ENCODE measurements at regions not wholly inside any gene's neighbourhood (a gene's known extent, or its start where the extent isn't known, plus 50 kb on each side); places are given as distances from the start of the nearest gene placed in this dataset.

DNA sequence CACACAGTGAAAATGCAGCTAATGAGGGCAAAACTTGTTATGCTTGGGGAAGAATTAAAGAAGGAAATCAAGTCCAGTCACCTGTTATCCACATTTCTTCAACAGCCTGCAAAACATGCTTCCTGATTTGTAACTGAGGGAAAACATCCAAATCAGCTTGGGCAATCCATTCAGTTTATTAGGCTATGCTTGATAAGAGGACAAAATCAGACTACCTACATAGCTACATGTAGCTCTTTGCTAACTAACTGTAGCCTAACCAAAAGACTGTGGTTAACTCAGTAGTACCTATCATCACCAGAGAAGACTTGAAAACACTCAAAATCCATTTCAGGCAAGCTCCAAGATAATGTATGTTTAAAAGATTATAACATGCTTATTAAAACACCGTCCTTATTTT is 436.4 kb downstream of the SHQ1 start:
- Histone ChIP-seq H2AFZ (ENCODE audit: insufficient read depth, low read depth, low read length, poor library complexity, severe bottlenecking) (no peak overlapping the region), H3K79me2 (ENCODE audit: insufficient read depth, low read length) (peaks cover 100% of the 10 kb centered on the region), H4K20me1 (ENCODE audit: insufficient read depth, low read length) (peaks cover 100% of the 10 kb centered on the region), H3K9ac (ENCODE audit: insufficient read depth, low read length, poor library complexity, severe bottlenecking) (no peak overlapping the region), H3K4me2 (replicated peaks; ENCODE audit: extremely low read depth, low read length, poor library complexity, severe bottlenecking) (peak overlapping the region; percentile 12), H3K4me3 (replicated peaks in 1 of 3; ENCODE audit: low read depth in 2 of 3, low read length in 3 of 3) (no peak overlapping the region), H3K36me3 (replicated peaks in 1 of 2; ENCODE audit: control insufficient read depth in 1 of 2, insufficient read depth in 2 of 2, low read length in 2 of 2) (no peaks in the 10 kb centered on the region), H3K27ac (ENCODE audit: low read depth in 1 of 2, low read length in 2 of 2) (no peak overlapping the region), H3K9me3 (replicated peaks in 1 of 2; ENCODE audit: control insufficient read depth in 1 of 2, insufficient read depth in 1 of 2, low read length in 2 of 2) (no peaks in the 10 kb centered on the region), H3K27me3 (ENCODE audit: control insufficient read depth in 2 of 2, insufficient read depth in 2 of 2, low read length in 2 of 2) (no peaks in the 10 kb centered on the region), H3K4me1 (ENCODE audit: control insufficient read depth in 1 of 2, insufficient read depth in 2 of 2, low read length in 2 of 2) (peaks cover 22 to 63% of the 10 kb centered on the region in 2 donors)
- H3K4me1 Mint-ChIP-seq = peaks cover 65% of the 10 kb centered on the region
- H3K27me3 Mint-ChIP-seq (ENCODE audit: low read depth in 3 of 3) = no peaks in the 10 kb centered on the region
- TF ChIP-seq, protein P1, sequence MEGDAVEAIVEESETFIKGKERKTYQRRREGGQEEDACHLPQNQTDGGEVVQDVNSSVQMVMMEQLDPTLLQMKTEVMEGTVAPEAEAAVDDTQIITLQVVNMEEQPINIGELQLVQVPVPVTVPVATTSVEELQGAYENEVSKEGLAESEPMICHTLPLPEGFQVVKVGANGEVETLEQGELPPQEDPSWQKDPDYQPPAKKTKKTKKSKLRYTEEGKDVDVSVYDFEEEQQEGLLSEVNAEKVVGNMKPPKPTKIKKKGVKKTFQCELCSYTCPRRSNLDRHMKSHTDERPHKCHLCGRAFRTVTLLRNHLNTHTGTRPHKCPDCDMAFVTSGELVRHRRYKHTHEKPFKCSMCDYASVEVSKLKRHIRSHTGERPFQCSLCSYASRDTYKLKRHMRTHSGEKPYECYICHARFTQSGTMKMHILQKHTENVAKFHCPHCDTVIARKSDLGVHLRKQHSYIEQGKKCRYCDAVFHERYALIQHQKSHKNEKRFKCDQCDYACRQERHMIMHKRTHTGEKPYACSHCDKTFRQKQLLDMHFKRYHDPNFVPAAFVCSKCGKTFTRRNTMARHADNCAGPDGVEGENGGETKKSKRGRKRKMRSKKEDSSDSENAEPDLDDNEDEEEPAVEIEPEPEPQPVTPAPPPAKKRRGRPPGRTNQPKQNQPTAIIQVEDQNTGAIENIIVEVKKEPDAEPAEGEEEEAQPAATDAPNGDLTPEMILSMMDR (IDR thresholded peaks at IDR 0.05) = no peak
- no peak for DNase-seq
- H3K27ac Mint-ChIP-seq = no peak overlapping the region
- peaks cover 9 to 16% of the 10 kb centered on the region in 2 donors for H3K36me3 Mint-ChIP-seq
- intact Hi-C loops (cut with micrococcal nuclease) = no loop called here
- H3K4me3 Mint-ChIP-seq = no peak overlapping the region
- no CpG with 5 or more reads among the region's 1 CpG for WGBS (ENCODE audit: insufficient coverage)
- no peaks in the 10 kb centered on the region for H3K9me3 Mint-ChIP-seq

DNA sequence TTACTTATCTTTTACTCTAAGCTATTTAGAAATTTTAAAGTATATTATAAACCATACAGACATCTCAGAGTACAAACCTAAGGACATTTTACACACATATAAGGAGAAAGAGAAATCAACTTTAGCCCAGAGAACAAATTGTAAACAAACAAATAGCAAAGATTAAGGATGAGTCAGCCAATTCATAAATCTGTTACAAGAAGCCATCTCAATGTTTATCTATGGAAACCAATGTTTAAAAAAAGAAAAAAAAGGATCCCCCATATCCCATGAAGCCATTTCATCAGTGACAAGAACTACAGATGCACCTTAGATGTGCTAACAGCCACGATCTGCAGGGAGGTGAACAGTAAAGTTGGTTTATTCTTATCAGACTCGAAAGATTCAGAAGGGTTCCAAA is 437.1 kb downstream of the SHQ1 start:
- intact Hi-C loops (cut with micrococcal nuclease) = no loop called here
- peaks cover 72% of the 10 kb centered on the region for H3K4me1 Mint-ChIP-seq
- Histone ChIP-seq H3K9ac (ENCODE audit: insufficient read depth, low read length, poor library complexity, severe bottlenecking) (no peak overlapping the region), H3K9me3 (replicated peaks in 1 of 2; ENCODE audit: control insufficient read depth in 1 of 2, insufficient read depth in 1 of 2, low read length in 2 of 2) (no peaks in the 10 kb centered on the region), H3K4me2 (replicated peaks; ENCODE audit: extremely low read depth, low read length, poor library complexity, severe bottlenecking) (no peak overlapping the region), H3K79me2 (ENCODE audit: insufficient read depth, low read length) (peaks cover 100% of the 10 kb centered on the region), H2AFZ (ENCODE audit: insufficient read depth, low read depth, low read length, poor library complexity, severe bottlenecking) (no peak overlapping the region), H3K36me3 (replicated peaks in 1 of 2; ENCODE audit: control insufficient read depth in 1 of 2, insufficient read depth in 2 of 2, low read length in 2 of 2) (no peaks in the 10 kb centered on the region), H4K20me1 (ENCODE audit: insufficient read depth, low read length) (peaks cover 100% of the 10 kb centered on the region), H3K4me3 (replicated peaks in 1 of 3; ENCODE audit: low read depth in 2 of 3, low read length in 3 of 3) (no peak overlapping the region), H3K27me3 (ENCODE audit: control insufficient read depth in 2 of 2, insufficient read depth in 2 of 2, low read length in 2 of 2) (no peaks in the 10 kb centered on the region), H3K27ac (ENCODE audit: low read depth in 1 of 2, low read length in 2 of 2) (no peak overlapping the region), H3K4me1 (ENCODE audit: control insufficient read depth in 1 of 2, insufficient read depth in 2 of 2, low read length in 2 of 2) (peaks cover 22 to 63% of the 10 kb centered on the region in 2 donors)
- H3K9me3 Mint-ChIP-seq = no peaks in the 10 kb centered on the region
- no peak for DNase-seq
- TF ChIP-seq, protein P1 (IDR thresholded peaks at IDR 0.05) = no peak
- H3K27me3 Mint-ChIP-seq (ENCODE audit: low read depth in 3 of 3) = no peaks in the 10 kb centered on the region
- WGBS (ENCODE audit: insufficient coverage) = no CpG with 5 or more reads among the region's 2 CpGs
- H3K27ac Mint-ChIP-seq = no peak overlapping the region
- peaks cover 2 to 10% of the 10 kb centered on the region in 2 donors for H3K36me3 Mint-ChIP-seq
- no peak overlapping the region for H3K4me3 Mint-ChIP-seq
